GM12865 (cell line): ENCODE measurements at regions not wholly inside any gene's neighbourhood (a gene's known extent, or its start where the extent isn't known, plus 50 kb on each side); places are given as distances from the start of the nearest gene placed in this dataset.

Source experiments
- DNase-seq: peaks from one replicate; pipeline ENCODE4 v3.0.0; 2010; ENCODE audit warnings: low read depth
- H3K4me3 ChIP-seq: 2 replicates; pipeline ENCODE4 v1.5.1; 2011; ENCODE audit warnings: mild to moderate bottlenecking, low read depth, low read length, control low read depth
- CTCF ChIP-seq: IDR thresholded peaks from 2 replicates; pipeline ENCODE4 v1.5.1; 2011; ENCODE audit warnings: low read length, control low read depth, low read depth, inconsistent platforms; ENCODE audit not compliant: insufficient read depth; ENCODE audit errors: missing control alignments

GRCh38 chr14:23707415-23707814, 71.3 kb downstream of the DHRS2 start:
- DNase-seq, result no peak
- TF ChIP-seq CTCF, result no peak
- H3K4me3 ChIP-seq, result no peak overlapping the region

GRCh38 chr14:23708343-23708742, 72.2 kb downstream of the DHRS2 start:
- DNase-seq, result no peak
- H3K4me3 ChIP-seq, result no peak overlapping the region
- no peak for TF ChIP-seq CTCF

GRCh38 chr14:23709923-23710322, 73.8 kb downstream of the DHRS2 start:
- no peak for TF ChIP-seq CTCF
- DNase-seq, result no peak

GRCh38 chr14:23712287-23712686, 76.1 kb downstream of the DHRS2 start:
- DNase-seq, result no peak
- no peak overlapping the region for H3K4me3 ChIP-seq
- no peak for TF ChIP-seq CTCF

More at GRCh38 chr14:23709923-23710322, 73.8 kb downstream of the DHRS2 start:
- no peak overlapping the region for H3K4me3 ChIP-seq

- no peak for TF ChIP-seq CTCF
- no peak overlapping the region for H3K4me3 ChIP-seq
- no peak for DNase-seq
Measured at GRCh38 chr14:23719225-23719985, 83.2 kb downstream of the DHRS2 start.

- H3K4me3 ChIP-seq, result no peak overlapping the region
- no peak for TF ChIP-seq CTCF
- DNase-seq, result no peak
Measured at GRCh38 chr14:23722675-23723074, 86.5 kb downstream of the DHRS2 start.

GRCh38 chr14:23723911-23724310, 87.7 kb downstream of the DHRS2 start:
- TF ChIP-seq CTCF, result no peak
- H3K4me3 ChIP-seq, result no peak overlapping the region
- no peak for DNase-seq
